ENCODE measurements at regions not wholly inside any gene's neighbourhood (a gene's known extent, or its start where the extent isn't known, plus 50 kb on each side); places are given as distances from the start of the nearest gene placed in this dataset.

GRCh38 chr9:17970277-17970676, 391.4 kb downstream of the SH3GL2 start:
- no peak for TF ChIP-seq CTCF (IDR thresholded peaks at IDR 0.05; ENCODE audit: low read depth, low read length)
- TF ChIP-seq EZH2phosphoT487 (IDR thresholded peaks at IDR 0.05; ENCODE audit: low read depth): no peak
- H3K4me1 ChIP-seq (ENCODE audit: low read length): no peaks in the 10 kb centered on the region
- H3K36me3 ChIP-seq (replicated peaks; ENCODE audit: low read depth, low read length): no peaks in the 10 kb centered on the region
- no peak overlapping the region for H3K4me3 ChIP-seq (ENCODE audit: low read length)
- H3K4me2 ChIP-seq (ENCODE audit: low read length): no peak overlapping the region
- H3K9me3 ChIP-seq (ENCODE audit: insufficient read depth, low read length): no peaks in the 10 kb centered on the region
- no peaks in the 10 kb centered on the region for H4K20me1 ChIP-seq (ENCODE audit: insufficient read depth, low read length)
- no peaks in the 10 kb centered on the region for H3K27me3 ChIP-seq (ENCODE audit: low read depth, low read length)
- H3K9ac ChIP-seq (ENCODE audit: low read length): no peak overlapping the region
- H2AFZ ChIP-seq (ENCODE audit: low read depth, low read length): no peak overlapping the region
- no peaks in the 10 kb centered on the region for H3K79me2 ChIP-seq (ENCODE audit: low read length)
- H3K27ac ChIP-seq (ENCODE audit: low read length): no peak overlapping the region

DNA sequence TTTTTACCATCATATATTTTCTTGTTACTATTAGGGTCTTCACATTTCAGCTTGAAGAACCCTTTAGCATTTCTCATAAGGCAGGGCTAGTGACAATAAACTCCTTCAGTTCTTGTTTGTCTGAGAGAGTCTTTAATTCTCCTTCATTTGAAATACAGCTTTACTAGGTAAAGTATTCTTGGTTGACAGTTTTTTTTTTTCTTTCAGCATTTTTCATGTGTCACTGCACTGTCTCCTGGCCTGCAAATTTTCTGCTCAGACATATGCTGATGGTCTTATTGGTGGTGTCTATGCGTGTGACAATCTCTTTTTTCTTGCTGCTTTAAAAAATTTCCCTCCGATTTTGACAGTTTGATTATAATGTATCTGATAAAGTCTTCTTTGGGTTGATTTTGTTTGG, 399.9 kb downstream of the SH3GL2 start:
- Histone ChIP-seq H3K9ac (ENCODE audit: low read length) (no peak overlapping the region), H3K4me2 (ENCODE audit: low read length) (no peak overlapping the region), H3K27ac (ENCODE audit: low read length) (no peak overlapping the region), H3K9me3 (ENCODE audit: insufficient read depth, low read length) (no peaks in the 10 kb centered on the region), H2AFZ (ENCODE audit: low read depth, low read length) (no peak overlapping the region), H4K20me1 (ENCODE audit: insufficient read depth, low read length) (no peaks in the 10 kb centered on the region), H3K79me2 (ENCODE audit: low read length) (no peaks in the 10 kb centered on the region), H3K27me3 (ENCODE audit: low read depth, low read length) (no peaks in the 10 kb centered on the region), H3K36me3 (replicated peaks; ENCODE audit: low read depth, low read length) (no peaks in the 10 kb centered on the region), H3K4me1 (ENCODE audit: low read length) (no peaks in the 10 kb centered on the region), H3K4me3 (ENCODE audit: low read length) (no peak overlapping the region)
- TF ChIP-seq CTCF (IDR thresholded peaks at IDR 0.05; ENCODE audit: low read depth, low read length): no peak
- no peak for TF ChIP-seq EZH2phosphoT487 (IDR thresholded peaks at IDR 0.05; ENCODE audit: low read depth)

- Histone ChIP-seq H4K20me1 (ENCODE audit: insufficient read depth, low read length) (no peaks in the 10 kb centered on the region), H3K4me2 (ENCODE audit: low read length) (no peak overlapping the region), H3K27me3 (ENCODE audit: low read depth, low read length) (no peaks in the 10 kb centered on the region), H3K4me3 (ENCODE audit: low read length) (no peak overlapping the region), H3K79me2 (ENCODE audit: low read length) (no peaks in the 10 kb centered on the region), H3K27ac (ENCODE audit: low read length) (no peak overlapping the region), H3K4me1 (ENCODE audit: low read length) (no peaks in the 10 kb centered on the region), H3K9me3 (ENCODE audit: insufficient read depth, low read length) (no peaks in the 10 kb centered on the region), H2AFZ (ENCODE audit: low read depth, low read length) (no peak overlapping the region), H3K36me3 (replicated peaks; ENCODE audit: low read depth, low read length) (no peaks in the 10 kb centered on the region), H3K9ac (ENCODE audit: low read length) (no peak overlapping the region)
- no peak for TF ChIP-seq CTCF (IDR thresholded peaks at IDR 0.05; ENCODE audit: low read depth, low read length)
- TF ChIP-seq EZH2phosphoT487 (IDR thresholded peaks at IDR 0.05; ENCODE audit: low read depth): no peak
These were observed 407.7 kb downstream of the SH3GL2 start for GRCh38 chr9:17986595-17986994.

DNA sequence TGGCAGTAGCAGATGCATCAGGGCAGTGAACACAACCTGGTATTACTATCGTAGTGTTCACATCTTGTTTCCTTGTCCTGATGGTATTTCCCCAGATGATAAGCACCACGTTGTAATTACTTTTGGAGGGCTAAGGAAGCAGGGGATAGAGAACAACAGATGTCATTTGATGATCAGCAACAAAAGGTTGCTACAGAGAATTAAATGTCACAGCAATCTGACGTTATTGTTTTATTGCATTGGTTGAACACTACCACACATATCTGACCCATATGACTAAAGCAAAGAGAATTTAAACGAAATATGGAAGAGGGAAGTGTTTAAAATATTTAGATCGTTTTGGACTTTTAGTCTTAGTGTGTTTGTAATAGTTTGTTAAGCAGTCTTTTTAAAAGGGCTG, 408.3 kb downstream of the SH3GL2 start:
- no peaks in the 10 kb centered on the region for H4K20me1 ChIP-seq (ENCODE audit: insufficient read depth, low read length)
- H3K4me1 ChIP-seq (ENCODE audit: low read length): no peaks in the 10 kb centered on the region
- TF ChIP-seq EZH2phosphoT487 (IDR thresholded peaks at IDR 0.05; ENCODE audit: low read depth) (no peak), CTCF (IDR thresholded peaks at IDR 0.05; ENCODE audit: low read depth, low read length) (no peak)
- H3K36me3 ChIP-seq (replicated peaks; ENCODE audit: low read depth, low read length): no peaks in the 10 kb centered on the region
- H3K4me2 ChIP-seq (ENCODE audit: low read length): no peak overlapping the region
- no peak overlapping the region for H3K27ac ChIP-seq (ENCODE audit: low read length)
- no peak overlapping the region for H3K4me3 ChIP-seq (ENCODE audit: low read length)
- no peak overlapping the region for H3K9ac ChIP-seq (ENCODE audit: low read length)
- no peak overlapping the region for H2AFZ ChIP-seq (ENCODE audit: low read depth, low read length)
- H3K27me3 ChIP-seq (ENCODE audit: low read depth, low read length): no peaks in the 10 kb centered on the region
- H3K79me2 ChIP-seq (ENCODE audit: low read length): no peaks in the 10 kb centered on the region
- H3K9me3 ChIP-seq (ENCODE audit: insufficient read depth, low read length): no peaks in the 10 kb centered on the region
